ENCODE measurements at regions not wholly inside any gene's neighbourhood (a gene's known extent, or its start where the extent isn't known, plus 50 kb on each side); places are given as distances from the start of the nearest gene placed in this dataset.

DNA sequence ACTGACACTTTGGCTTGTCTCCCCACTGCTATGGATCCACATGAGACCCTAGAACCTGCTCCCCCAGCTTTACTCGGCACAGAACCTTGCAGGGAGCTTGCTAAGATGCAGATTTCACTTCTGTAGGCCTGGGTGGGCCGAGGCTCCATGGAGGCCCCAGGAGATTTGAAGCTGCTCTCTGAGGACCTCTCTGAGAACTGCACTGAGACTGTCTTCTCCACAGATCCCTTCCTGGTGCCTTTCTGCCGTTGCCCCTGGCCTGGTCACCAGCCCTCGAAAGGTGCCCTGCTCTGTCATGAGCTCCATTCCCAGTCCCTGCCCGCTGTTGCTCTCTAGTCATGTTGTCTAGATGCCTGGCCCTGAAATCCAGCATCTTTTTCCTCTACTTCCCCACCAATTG, 588.4 kb downstream of the AJAP1 start:
- TF ChIP-seq, protein P1, sequence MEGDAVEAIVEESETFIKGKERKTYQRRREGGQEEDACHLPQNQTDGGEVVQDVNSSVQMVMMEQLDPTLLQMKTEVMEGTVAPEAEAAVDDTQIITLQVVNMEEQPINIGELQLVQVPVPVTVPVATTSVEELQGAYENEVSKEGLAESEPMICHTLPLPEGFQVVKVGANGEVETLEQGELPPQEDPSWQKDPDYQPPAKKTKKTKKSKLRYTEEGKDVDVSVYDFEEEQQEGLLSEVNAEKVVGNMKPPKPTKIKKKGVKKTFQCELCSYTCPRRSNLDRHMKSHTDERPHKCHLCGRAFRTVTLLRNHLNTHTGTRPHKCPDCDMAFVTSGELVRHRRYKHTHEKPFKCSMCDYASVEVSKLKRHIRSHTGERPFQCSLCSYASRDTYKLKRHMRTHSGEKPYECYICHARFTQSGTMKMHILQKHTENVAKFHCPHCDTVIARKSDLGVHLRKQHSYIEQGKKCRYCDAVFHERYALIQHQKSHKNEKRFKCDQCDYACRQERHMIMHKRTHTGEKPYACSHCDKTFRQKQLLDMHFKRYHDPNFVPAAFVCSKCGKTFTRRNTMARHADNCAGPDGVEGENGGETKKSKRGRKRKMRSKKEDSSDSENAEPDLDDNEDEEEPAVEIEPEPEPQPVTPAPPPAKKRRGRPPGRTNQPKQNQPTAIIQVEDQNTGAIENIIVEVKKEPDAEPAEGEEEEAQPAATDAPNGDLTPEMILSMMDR (IDR thresholded peaks at IDR 0.05), result no peak
- TF ChIP-seq POLR2A (IDR thresholded peaks at IDR 0.05), result no peak

Measured in lower leg skin (tissue), 3 donors.